HG02610 (cell line): ENCODE measurements at regions not wholly inside any gene's neighbourhood (a gene's known extent, or its start where the extent isn't known, plus 50 kb on each side); places are given as distances from the start of the nearest gene placed in this dataset.
"Not testable (repeated sequence)": the region's sequence is repeated elsewhere in the genome, so short reads cannot be mapped to it uniquely, and the experiment has no call there.

ENCODE experiments used
- ATAC-seq: cut with Tn5 transposase; IDR thresholded peaks from one replicate; pipeline ENCODE4 v1.9.1; 2021; ENCODE audit warnings: mild to moderate bottlenecking, moderate library complexity; ENCODE audit not compliant: unreplicated experiment

DNA sequence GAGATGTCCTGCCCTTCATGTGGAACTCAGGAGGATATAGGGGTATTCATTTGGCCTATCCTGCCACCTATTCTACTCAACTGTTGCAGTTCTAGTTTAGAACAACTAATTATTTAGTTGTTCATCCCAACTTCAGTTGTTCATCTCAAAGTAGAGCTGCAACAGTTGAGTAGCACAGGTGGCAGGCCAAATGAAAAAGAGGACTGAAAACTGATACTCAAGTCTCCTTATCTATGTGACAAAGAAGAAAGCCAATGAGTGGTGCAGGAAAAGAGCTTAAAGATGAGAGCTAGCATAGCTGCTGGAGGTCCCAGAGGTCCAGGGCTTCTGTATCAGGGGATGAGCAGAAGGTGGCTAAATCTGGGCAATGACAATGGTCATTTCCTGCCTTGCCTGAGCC, 148.9 kb upstream of the KITLG start:
- ATAC-seq: no peak

DNA sequence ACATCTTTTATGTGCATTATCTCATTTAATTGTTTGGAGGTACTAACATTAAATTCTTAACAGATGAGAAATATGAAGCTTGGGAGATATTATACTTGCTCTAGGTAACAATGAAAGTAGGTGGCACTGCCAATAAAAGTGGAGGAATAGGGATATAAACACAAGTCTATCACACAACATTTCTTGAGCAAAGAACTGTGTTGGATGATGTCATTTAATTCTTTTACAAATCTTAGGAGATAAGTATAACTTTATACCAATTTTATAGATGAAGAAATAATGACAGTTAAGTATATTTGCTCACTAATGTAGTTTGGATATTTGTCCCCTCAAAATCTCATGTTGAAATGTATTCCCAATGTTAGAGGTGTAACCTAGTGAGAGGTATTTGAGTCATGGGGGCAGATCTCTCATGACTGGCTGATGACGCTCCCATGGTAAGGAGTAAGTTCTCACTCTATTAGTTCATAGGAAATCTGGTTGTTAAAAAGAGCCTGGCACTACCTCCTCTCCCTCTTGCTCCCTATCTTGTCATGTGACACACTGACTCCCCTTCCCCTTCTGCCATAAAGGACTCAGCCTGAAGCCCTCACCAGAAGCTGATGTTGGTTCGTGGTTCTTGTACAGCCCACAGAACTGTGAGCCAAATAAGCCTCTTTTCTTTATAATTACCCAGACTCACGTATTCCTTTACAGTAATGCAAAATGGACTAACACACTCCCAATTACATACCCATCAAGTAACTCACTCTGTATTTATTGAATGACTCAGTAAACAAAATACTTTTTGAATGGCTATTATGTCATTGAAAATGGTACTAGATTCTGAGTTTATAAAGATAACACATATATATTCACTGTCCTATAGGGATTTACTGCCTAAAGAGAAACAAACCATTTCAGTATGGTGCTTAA, 146.8 kb upstream of the KITLG start:
- ATAC-seq: no peak

DNA sequence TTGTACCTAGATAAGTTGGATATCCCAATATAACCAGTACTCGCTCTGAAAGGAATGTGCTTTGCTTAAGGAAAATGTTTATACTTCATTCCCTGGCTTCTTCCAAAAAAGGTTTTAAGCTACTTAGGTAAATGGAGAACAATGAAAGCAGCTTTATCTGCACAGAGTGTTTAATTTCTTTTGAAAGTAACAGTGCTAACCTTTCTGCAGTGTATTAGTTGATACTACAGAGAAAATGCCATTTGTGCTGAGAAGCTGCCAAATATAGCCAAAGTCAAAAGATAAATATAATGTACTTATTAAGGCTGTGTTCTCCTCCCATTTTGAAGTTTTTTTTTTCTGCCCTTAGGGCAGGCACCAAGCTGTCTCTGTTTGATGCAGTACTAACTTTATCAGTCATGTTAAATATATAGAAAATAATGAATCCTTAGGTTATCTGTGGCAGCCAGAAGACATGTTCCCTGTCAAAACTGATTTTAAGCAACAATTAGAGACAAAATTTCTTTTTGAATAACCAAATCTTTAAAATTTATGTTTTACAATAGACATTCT, 145.4 kb upstream of the KITLG start:
- no peak for ATAC-seq

DNA sequence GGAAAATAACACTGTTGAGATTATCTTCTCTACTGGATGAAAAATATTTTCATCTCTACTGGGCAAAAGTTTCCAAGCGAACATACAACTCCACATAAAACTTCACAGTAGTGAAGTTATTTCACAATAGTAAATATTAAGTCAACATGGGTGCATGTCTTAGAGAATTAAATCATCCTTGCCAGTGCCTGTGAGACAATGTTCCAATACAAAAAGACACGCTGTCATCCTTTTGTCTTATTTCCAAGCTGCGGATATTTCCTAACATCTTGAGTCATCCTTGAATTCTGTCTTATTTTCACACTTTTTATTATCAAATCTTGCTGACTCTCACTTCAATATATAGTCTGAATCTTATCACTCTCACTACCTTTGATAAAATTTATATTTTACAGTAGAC, 142.9 kb upstream of the KITLG start:
- ATAC-seq: no peak

DNA sequence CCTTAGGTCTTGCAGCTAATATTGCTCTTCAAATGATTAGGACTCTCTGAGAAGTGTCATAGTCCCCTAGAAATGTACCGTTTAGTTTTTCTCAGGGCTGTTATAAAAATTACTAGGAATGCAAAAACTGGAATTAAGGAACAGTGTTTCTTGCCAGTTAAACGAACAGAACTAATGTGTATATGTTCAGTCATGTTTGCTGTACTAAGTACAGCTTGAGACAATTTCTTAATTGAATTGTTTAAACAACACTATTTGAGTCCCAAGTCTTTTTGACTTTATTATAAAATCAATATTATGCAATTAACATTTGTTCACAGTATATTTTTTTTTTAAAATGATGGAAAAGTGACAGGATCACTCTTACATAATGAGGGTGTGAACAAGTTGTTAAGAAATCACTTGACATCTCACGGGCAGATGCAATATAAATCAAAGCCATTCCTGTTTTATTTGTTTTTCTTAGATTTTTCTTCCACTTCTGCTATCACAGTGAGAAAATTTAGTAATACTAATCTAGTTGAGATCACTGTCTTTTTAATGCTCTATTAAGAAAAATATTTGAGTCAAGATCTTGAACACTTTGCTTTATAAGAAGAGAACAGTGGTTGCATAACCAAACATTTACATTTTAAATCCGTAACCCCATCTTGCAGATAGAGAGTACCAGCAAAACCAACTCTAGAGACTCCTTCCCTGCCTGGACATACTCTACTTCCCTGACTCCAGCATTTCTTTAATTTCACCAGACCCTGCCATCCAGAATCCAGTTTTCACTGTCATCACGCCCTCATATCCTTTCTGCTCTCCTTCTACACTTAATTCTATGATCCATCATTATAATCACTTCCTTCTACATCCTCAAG, 140.7 kb upstream of the KITLG start:
- no peak for ATAC-seq

DNA sequence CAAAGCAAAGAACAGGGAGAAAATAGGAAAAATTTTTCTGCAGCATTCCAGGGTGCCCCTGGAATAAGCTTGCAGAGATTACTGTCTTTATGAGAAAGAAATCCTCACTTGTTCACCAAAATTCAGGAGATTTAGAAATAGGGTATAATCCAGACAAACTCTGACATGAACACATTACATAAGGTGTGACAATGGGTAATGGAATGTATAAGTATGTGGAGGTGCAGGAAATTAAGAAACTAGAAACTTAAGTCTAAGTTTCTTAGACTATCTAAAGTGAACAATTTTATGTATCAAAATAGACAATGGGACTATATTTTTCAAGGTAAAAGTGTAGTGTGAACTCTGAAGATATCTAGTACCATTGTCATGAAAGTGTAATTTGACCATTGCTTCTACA, 140.0 kb upstream of the KITLG start:
- no peak for ATAC-seq

DNA sequence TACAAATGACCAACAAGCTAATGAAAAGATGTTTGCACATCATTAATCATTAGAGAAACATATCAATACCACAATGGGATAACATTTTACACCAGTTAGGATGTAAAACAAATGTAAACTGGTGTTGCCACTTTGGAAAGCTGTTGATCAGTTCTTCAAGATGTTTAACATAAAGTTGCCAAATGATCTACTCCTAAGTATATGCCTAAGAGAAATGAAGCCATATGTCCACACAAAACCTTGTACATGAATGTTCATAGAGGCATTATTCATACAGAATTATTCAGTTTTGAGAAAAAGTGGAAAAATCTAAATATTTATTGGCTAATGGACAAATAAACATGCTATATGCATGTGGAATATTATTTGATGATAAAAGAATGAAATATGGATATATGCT, 136.9 kb upstream of the KITLG start:
- ATAC-seq: no peak

DNA sequence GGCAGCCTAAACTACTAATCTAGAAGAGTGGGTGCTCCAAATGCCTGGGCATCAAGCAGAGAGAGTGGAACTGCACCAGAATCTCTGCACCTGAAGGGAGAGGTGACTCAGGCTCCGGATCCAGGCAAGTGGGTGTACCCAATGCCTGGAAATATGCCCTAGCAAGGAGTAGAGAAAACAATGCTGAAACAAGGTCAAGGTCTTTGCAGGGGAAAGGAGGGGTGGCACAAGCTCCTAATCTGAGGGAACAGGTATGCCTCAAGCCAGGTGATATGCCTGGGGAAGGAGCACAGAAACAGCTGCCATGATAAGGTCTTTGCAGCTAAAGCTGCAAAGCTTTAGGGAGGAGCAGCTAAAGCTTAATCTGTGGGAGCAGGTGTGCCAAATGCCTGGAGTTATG, 136.0 kb upstream of the KITLG start:
- ATAC-seq: no peak

DNA sequence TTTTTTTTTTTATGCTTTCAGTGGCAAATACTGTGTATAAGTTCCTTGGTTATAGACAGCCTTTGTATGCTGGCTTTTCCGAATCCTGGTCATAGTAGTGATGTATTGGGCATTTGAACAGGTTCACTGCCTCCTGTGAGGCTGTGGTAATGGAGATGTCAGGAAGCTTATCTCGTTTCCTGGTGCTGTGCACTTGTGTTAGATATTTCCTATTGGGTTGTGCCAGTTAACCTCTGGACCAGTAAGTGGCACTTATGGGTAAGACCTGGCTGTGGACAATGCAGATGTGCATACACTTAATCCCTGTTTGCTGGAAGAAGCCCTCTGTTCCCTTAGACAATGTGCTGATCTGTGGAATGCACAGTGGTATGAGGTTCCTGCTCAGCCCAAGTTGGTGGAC, 135.4 kb upstream of the KITLG start:
- ATAC-seq: no peak

DNA sequence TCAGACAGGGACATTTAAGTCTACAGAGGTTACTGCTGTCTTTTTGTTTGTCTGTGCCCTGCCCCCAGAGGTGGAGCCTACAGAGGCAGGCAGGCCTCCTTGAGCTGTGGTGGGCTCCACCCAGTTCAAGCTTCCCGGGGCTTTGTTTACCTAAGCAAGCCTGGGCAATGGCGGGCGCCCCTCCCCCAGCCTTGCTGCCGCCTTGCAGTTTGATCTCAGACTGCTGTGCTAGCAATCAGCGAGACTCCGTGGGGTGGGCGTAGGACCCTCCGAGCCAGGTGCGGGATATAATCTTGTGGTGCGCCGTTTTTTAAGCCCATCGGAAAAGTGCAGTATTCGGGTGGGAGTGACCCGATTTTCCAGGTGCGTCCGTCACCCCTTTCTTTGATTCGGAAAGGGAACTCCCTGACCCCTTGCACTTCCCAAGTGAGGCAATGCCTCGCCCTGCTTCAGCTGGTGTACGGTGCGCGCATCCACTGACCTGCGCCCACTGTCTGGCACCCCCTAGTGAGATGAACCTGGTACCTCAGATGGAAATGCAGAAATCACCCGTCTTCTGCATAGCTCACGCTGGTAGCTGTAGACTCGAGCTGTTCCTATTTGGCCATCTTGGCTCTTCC, 134.1 kb upstream of the KITLG start:
- not testable (repeated sequence) for ATAC-seq

DNA sequence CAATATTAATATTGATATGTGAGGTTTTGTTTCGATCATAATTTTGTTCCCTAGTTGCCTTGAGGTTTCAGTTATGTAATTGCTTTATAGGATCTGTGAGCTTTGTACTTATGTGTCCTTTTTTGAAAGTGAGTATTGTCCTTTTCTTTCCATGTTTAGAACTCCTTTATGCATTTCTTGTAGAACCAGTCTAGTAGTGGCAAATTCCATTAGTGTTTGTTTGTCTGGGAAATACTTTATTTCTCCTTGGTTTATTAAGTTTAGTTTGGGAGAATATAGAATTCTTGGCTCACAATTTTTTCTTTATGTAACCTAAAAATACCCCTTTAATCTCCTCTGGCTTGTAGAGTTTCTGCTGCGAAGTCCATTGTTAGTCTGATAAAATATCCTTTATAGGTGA, 127.5 kb upstream of the KITLG start:
- no peak for ATAC-seq

DNA sequence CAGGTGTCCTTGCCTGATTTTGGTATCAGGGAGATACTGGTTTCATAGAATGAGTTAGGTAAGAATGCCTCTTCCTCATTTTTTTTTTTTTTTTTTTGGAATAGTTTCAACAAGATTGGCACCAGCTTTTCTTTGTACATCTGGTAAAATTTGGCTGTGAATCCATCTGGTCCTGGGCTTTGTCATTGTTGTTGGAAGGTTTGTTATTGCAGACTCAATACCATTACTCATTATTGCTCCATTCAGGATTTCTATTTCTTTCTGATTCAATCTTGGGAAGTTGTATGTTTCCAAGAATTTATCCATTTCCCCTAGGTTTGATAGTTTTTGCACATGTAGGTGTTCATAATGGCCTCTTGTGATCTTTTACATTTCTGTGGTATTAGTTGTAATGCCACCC, 126.0 kb upstream of the KITLG start:
- no peak for ATAC-seq

DNA sequence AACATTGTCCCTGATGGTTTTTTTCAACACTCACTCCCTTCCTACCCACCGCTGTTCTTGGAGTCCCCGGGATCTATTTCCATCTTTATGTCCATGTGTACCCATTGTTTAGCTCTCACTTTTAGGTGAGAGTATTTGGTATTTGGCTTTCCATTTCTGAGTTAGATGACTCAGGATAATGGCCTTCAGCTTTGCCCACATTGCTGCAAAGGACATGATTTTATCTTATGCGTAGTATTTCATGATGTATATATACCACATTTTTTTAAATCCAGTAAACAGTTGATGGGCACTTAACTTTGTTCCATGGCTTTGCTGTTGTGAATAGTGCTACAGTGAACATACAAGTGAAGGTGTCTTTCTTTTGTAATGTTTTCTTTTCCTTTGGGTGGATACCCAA, 123.5 kb upstream of the KITLG start:
- ATAC-seq: no peak

DNA sequence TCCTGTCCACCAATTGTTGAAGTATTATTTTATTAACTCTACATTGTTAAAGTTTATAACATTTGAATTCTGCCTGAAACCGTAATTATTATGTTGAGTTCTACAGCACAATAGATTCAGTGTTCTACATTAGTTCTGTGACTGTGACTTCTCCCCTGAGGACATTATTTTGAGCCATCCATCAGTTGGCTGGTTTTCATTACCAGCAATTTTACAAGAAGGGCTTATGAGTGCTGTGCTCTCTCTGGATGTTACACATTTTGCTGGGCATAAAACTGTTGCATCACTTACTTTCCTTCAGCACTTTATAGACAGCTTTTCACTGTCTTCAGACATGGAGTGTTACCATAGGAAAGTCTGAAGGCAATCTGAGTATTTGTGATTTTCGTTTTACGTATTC, 118.2 kb upstream of the KITLG start:
- ATAC-seq: no peak

DNA sequence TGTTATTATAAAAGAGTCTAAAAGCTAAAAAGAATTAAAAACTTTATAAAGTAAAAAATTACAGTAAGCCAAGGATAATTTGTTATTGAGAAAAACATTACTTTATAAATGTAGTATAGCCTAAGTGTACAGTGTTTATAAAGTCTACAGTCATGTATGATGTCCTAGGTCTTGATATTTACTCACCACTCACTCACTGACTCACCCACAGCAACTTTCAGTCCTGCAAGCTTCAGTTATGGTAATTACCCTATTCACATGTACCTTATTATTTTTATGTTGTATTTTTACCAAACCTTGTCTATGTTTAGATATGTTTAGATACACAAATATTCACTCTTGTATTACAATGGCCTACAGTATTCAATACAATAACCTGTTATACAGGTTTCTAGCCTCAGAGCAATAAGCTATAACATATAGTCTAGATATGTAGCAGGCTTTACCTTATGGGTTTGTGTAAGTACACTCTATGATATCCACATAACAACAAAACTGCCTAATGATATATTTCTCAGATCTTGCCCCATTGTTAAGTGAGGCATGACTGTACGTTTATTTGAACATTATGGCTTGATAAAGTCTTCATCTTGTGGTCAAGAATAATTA, 113.7 kb upstream of the KITLG start:
- no peak for ATAC-seq

DNA sequence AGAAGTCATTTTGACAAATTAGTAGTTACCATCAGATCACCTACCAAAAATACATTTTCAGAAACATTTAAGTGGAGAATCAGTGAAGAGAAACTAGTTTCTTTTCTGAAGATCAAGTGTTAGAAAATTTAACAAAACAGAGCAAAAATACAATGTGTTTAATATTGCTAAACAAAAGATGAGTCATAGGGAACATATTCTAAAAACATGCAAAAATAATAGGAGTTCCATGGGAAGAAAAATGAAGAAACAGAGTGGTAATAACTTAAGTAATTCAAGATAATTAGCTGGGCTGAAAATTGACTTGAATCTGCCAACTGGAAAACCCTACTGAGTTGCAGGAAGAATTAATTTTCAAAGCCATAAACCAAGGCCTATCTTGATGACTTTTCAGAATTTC, 111.5 kb upstream of the KITLG start:
- no peak for ATAC-seq

DNA sequence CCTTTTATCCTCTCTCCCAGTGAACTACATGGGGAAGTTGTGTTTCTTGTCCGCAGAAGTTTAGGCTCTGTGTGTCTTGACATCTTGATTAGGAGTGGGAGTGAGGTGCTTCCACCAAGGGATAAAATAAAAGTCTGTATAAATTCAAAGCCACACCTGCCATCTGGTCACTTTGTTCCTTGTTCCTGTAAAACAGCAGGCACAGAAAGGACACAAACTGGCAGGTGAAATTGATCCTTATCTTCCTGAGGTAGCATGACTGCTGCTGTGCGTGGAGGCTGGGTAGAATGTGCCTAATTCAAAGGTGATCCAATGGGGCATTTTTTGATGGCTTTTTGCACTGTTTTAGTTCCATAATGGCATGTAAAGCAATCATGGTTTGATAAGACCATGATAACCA, 104.3 kb upstream of the KITLG start:
- no peak for ATAC-seq

DNA sequence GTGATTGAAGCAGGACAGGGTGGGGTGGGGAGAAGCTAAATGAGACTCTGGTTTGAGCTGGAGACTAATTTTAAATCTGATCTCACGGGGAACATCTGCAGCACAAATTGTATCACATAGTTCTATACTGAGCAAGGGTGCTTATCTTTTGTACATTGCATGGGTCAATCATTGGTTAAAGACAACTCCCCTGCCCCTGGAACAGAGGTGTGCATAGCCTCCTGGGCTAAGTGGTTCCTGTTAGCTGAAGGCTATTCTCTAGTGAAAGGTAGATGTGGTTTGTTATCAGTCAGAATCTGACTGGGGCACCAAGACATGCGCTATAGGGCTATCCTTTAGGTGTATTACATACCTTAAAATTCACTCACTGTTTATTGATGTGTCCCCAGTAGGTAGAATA, 103.9 kb upstream of the KITLG start:
- ATAC-seq: no peak

DNA sequence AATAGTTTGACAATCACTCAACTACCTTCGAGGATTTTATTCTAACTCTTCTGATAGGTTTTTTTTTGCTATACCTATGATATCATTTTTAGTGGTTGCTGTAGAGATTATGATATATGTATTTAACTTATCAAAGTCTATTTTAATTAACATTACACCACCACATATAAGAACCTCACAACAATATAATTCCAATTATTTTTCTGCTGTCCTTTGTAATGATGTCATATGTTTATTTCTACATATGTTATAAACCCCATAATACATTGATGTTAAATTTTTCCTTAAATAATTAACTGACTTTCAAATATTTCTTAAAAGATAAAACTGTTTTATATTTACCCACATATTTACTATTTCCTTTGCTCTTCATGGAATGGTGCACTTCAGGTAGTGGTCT, 103.4 kb upstream of the KITLG start:
- no peak for ATAC-seq

DNA sequence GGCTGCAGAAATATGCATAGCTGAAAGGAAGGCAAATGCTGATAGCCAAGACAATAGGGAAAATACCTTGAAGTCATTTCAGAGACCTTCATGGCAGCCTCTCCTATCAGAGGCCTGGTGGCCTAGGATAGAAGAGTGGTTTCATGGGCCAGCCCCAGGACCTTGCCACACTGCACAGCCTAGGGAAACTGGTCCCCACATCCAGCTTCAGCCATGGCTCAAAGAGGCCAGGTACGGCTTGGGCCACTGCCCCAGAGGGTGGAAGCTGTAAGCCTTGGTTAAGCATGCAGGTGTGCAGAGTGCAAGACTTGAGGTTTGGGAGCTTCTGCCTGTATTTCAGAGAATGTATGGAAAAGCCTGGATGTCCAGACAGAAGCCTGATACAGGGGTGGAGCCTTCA, 101.0 kb upstream of the KITLG start:
- ATAC-seq: no peak

DNA sequence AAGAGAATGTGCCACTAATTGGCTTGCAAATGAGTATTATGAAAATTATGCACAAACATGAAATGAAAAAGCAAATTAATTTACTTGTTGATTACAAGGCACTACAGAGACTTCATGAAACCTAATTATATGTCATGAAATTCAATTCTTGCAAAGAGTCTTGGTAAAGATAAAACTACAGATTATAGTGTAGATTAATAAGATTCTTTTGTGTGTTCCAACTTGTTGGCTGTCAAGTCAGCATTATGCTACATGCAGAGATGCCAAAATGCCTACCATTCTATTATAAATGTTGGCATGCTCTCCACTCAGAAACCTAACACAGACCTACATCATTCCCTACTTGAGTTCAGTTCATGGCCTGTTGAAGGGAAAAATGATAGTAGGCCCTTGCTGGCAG, 97.2 kb upstream of the KITLG start:
- ATAC-seq: no peak
